HepG2 (cell line): ENCODE measurements at regions not wholly inside any gene's neighbourhood (a gene's known extent, or its start where the extent isn't known, plus 50 kb on each side); places are given as distances from the start of the nearest gene placed in this dataset.

Source experiments
- ARID5B ChIP-seq: IDR thresholded peaks from 2 replicates; pipeline ENCODE4 v1.4.0; 2020; ENCODE audit warnings: mild to moderate bottlenecking, missing genetic modification reagents
- BCL6 ChIP-seq: IDR thresholded peaks from 2 replicates; pipeline ENCODE4 v1.6.1; 2016; ENCODE audit warnings: missing genetic modification reagents, missing compliant biosample characterization
- CEBPZ ChIP-seq: IDR thresholded peaks from 2 replicates; pipeline ENCODE4 v1.6.1; 2012; ENCODE audit warnings: low read length, improper control_type of control experiment
- HDAC2 ChIP-seq: sonication (generic); formaldehyde crosslinking; IDR thresholded peaks from 2 replicates; pipeline ENCODE4 v1.4.0; 2020; ENCODE audit warnings: missing genetic modification reagents
- HNF4A ChIP-seq: sonication (generic); formaldehyde crosslinking; IDR thresholded peaks from 2 replicates; pipeline ENCODE4 v1.4.0; 2020; ENCODE audit warnings: missing genetic modification reagents
- NCOA5 ChIP-seq: sonication (generic); formaldehyde crosslinking; IDR thresholded peaks from 2 replicates; pipeline ENCODE4 v1.4.0; 2020; ENCODE audit warnings: missing genetic modification reagents
- NR2F1 ChIP-seq, 2 experiments: fragments of 450-650 bp in 1 of 2; formaldehyde crosslinking in 1 of 2; IDR thresholded peaks; 2 replicates each; pipeline versions ENCODE4 v1.5.0 to v1.6.1; 2016 to 2020; ENCODE audit warnings: mild to moderate bottlenecking in 1 of 2, missing compliant biosample characterization in 1 of 2, missing genetic modification reagents in 1 of 2, moderate library complexity in 1 of 2
- NR2F2 ChIP-seq: IDR thresholded peaks from 2 replicates; pipeline ENCODE4 v1.6.1; 2012; ENCODE audit warnings: low read depth, inconsistent platforms, borderline replicate concordance
- RNF2 ChIP-seq: fragments of 450-650 bp; conservative IDR thresholded peaks from 2 replicates; pipeline ENCODE4 v1.6.1; 2016; ENCODE audit warnings: low read depth
- RXRB ChIP-seq: IDR thresholded peaks from 2 replicates; pipeline ENCODE4 v1.6.1; 2016; ENCODE audit warnings: borderline replicate concordance, missing genetic modification reagents, missing compliant biosample characterization
- ZFP36 ChIP-seq: fragments of 150-350 bp; IDR thresholded peaks from 2 replicates; pipeline ENCODE4 v1.6.1; 2018; ENCODE audit warnings: borderline replicate concordance, low read length, low read depth; ENCODE audit not compliant: partially characterized antibody
- ZGPAT ChIP-seq: IDR thresholded peaks from 2 replicates; pipeline ENCODE4 v1.6.1; 2016; ENCODE audit warnings: mild to moderate bottlenecking
- ZNF264 ChIP-seq: sonication (generic); formaldehyde crosslinking; IDR thresholded peaks from 2 replicates; pipeline ENCODE4 v1.4.0; 2020; ENCODE audit warnings: missing genetic modification reagents
- ZNF546 ChIP-seq: sonication (generic); formaldehyde crosslinking; conservative IDR thresholded peaks from 2 replicates; pipeline ENCODE4 v1.8.1; 2023; ENCODE audit warnings: mild to moderate bottlenecking, missing genetic modification reagents
- ZNF839 ChIP-seq: sonication (generic); formaldehyde crosslinking; IDR thresholded peaks from 2 replicates; pipeline ENCODE4 v1.4.0; 2020; ENCODE audit warnings: missing genetic modification reagents, mild to moderate bottlenecking, borderline replicate concordance
- TF ChIP-seq, protein P1 (sequence below): sonication (generic); formaldehyde crosslinking; IDR thresholded peaks from 2 replicates; pipeline ENCODE4 v1.4.0; 2020; ENCODE audit warnings: missing genetic modification reagents
- TF ChIP-seq, protein P2 (sequence below): IDR thresholded peaks from 2 replicates; pipeline ENCODE4 v1.6.1; 2012; ENCODE audit warnings: low read depth, low read length, improper control_type of control experiment

GRCh38 chr9:79489261-79490000 is 82.3 kb upstream of the TLE4 start (continued):
- TF ChIP-seq, protein P1, sequence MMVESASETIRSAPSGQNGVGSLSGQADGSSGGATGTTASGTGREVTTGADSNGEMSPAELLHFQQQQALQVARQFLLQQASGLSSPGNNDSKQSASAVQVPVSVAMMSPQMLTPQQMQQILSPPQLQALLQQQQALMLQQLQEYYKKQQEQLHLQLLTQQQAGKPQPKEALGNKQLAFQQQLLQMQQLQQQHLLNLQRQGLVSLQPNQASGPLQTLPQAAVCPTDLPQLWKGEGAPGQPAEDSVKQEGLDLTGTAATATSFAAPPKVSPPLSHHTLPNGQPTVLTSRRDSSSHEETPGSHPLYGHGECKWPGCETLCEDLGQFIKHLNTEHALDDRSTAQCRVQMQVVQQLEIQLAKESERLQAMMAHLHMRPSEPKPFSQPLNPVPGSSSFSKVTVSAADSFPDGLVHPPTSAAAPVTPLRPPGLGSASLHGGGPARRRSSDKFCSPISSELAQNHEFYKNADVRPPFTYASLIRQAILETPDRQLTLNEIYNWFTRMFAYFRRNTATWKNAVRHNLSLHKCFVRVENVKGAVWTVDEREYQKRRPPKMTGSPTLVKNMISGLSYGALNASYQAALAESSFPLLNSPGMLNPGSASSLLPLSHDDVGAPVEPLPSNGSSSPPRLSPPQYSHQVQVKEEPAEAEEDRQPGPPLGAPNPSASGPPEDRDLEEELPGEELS (CRISPR knock-in tag) = peak; percentile 69
- TF ChIP-seq NR2F1 (CRISPR knock-in tag; IDR thresholded peaks at IDR 0.05) (peak in 1 of 2 experiments; percentile 53; a peak in 1 of 4 replicates), HNF4A (CRISPR knock-in tag) (peak; percentile 33), ZNF546 (CRISPR knock-in tag) (no peak), ARID5B (CRISPR knock-in tag) (peak; percentile 86), ZFP36 (peak; percentile 76), RNF2 (no peak), CEBPZ (no peak), BCL6 (CRISPR knock-in tag) (peak; percentile 72), NR2F2 (peak; percentile 75), HDAC2 (CRISPR knock-in tag) (peak; percentile 78), ZNF264 (CRISPR knock-in tag) (no peak), NCOA5 (CRISPR knock-in tag) (no peak), ZNF839 (no peak), RXRB (peak; percentile 48; the same call in 1 of the 2 replicates), ZGPAT (peak; percentile 59; the same call in 1 of the 2 replicates)
- TF ChIP-seq, protein P2, sequence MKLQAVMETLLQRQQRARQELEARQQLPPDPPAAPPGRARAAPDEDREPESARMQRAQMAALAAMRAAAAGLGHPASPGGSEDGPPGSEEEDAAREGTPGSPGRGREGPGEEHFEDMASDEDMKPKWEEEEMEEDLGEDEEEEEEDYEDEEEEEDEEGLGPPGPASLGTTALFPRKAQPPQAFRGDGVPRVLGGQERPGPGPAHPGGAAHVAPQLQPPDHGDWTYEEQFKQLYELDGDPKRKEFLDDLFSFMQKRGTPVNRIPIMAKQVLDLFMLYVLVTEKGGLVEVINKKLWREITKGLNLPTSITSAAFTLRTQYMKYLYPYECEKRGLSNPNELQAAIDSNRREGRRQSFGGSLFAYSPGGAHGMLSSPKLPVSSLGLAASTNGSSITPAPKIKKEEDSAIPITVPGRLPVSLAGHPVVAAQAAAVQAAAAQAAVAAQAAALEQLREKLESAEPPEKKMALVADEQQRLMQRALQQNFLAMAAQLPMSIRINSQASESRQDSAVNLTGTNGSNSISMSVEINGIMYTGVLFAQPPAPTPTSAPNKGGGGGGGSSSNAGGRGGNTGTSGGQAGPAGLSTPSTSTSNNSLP = peak; percentile 59
